IPS DF 6.9 (cell line): ENCODE measurements at regions not wholly inside any gene's neighbourhood (a gene's known extent, or its start where the extent isn't known, plus 50 kb on each side); places are given as distances from the start of the nearest gene placed in this dataset.

Experiments
- DNase-seq: peaks from one replicate; pipeline ENCODE4 v3.0.0-alpha.2; 2013; ENCODE audit warnings: low read depth, low spot score
- H3K27ac ChIP-seq: one replicate; pipeline ENCODE4 v1.5.1; 2013; ENCODE audit warnings: low read length, control low read depth
- H3K27me3 ChIP-seq: 2 replicates; pipeline ENCODE4 v1.6.1; 2013; ENCODE audit warnings: mild to moderate bottlenecking, low read length; ENCODE audit not compliant: control insufficient read depth, insufficient read depth
- H3K36me3 ChIP-seq: 2 replicates; pipeline ENCODE4 v1.6.1; 2013; ENCODE audit warnings: low read length; ENCODE audit not compliant: control insufficient read depth, insufficient read depth
- H3K4me1 ChIP-seq: 2 replicates; pipeline ENCODE4 v1.6.1; 2013; ENCODE audit warnings: low read length; ENCODE audit not compliant: control insufficient read depth, insufficient read depth
- H3K4me3 ChIP-seq: 2 replicates; pipeline ENCODE4 v1.5.1; 2013; ENCODE audit warnings: mild to moderate bottlenecking, low read length
- H3K9me3 ChIP-seq: 2 replicates; pipeline ENCODE4 v1.6.1; 2013; ENCODE audit warnings: low read length, inconsistent platforms; ENCODE audit not compliant: control insufficient read depth, insufficient read depth
- WGBS: extraction: QIAGEN DNeasy Blood & Tissue Kit; methylation state at CpG from one replicate; pipeline ENCODE4 v1.1.7; 2013; ENCODE audit warnings: mixed read lengths, missing lambda C conversion rate; ENCODE audit not compliant: insufficient read length, insufficient coverage; 5-methylcytosine and 5-hydroxymethylcytosine counted together

GRCh38 chr2:15867194-15868171 lies 72.9 kb upstream of the MYCN start:
- Histone ChIP-seq H3K27ac (no peak overlapping the region), H3K36me3 (no peaks in the 10 kb centered on the region), H3K4me3 (no peak overlapping the region), H3K27me3 (no peaks in the 10 kb centered on the region), H3K9me3 (no peaks in the 10 kb centered on the region), H3K4me1 (no peaks in the 10 kb centered on the region)
- DNase-seq = no peak
- no CpG with 5 or more reads among the region's 8 CpGs for WGBS

DNA sequence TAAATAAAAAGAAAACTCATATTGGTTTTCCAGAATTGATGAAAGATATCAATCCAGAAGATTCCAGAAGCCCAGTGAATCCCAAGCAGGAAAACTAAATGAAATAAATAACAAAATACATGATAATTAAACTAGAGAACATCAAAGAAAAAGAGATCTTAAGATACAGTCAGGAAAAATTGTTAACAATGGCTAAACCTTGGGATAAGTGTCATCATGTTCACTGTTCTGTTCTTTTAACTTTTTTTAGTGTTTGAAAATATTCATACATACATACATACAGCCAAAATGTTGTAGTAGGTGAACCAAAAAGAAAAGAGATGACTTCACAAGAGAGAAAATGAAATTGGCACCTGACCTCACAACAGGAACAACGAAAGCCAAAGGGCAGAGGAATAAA lies 72.2 kb upstream of the MYCN start:
- no peak overlapping the region for H3K4me3 ChIP-seq
- no peak overlapping the region for H3K27ac ChIP-seq
- no peaks in the 10 kb centered on the region for H3K27me3 ChIP-seq
- no peaks in the 10 kb centered on the region for H3K9me3 ChIP-seq
- no peaks in the 10 kb centered on the region for H3K4me1 ChIP-seq
- no peak for DNase-seq
- no CpG with 5 or more reads among the region's 1 CpG for WGBS
- no peaks in the 10 kb centered on the region for H3K36me3 ChIP-seq

DNA sequence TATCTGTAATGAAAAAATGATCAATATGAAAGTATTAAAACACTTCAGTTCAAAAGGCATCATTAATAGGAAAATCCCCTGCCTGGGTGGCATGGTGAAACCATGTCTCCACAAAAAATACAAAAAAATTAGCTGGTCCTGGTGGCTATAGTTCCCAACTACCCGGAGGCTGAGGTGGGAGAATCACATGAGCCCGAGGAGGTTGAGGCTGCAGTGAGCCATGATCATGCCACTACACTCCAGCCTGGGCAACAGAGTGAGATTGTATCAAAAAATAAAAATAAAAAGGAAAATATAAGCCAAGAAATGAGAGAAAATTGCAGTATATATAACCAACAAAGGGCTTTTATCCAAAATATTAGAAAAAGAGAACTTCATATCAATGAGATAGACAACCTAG lies 71.6 kb upstream of the MYCN start:
- no peak for DNase-seq
- Histone ChIP-seq H3K4me3 (no peak overlapping the region), H3K4me1 (no peaks in the 10 kb centered on the region), H3K36me3 (no peaks in the 10 kb centered on the region), H3K27me3 (no peaks in the 10 kb centered on the region), H3K9me3 (no peaks in the 10 kb centered on the region), H3K27ac (no peak overlapping the region)
- no CpG with 5 or more reads among the region's 2 CpGs for WGBS

DNA sequence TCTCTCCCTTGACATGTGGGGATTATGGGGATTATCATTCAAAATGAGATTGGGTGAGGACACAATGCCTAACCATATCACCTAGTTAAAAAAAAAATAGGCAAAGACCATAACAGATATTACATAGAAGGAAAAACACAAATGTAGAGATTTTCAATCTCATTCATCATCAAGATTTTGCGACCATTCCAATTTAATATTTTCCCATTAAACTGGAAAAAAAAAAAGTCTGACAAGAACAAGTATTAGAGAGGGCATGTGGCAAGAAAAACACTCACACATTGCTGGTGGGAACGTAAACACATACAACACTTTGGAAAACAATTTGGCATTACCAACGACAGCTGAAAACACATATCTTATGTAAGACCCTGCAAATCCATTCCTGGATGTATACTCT lies 71.0 kb upstream of the MYCN start:
- Histone ChIP-seq H3K9me3 (no peaks in the 10 kb centered on the region), H3K4me3 (no peak overlapping the region), H3K4me1 (no peaks in the 10 kb centered on the region), H3K27ac (no peak overlapping the region), H3K27me3 (no peaks in the 10 kb centered on the region), H3K36me3 (no peaks in the 10 kb centered on the region)
- no peak for DNase-seq
- no CpG with 5 or more reads among the region's 3 CpGs for whole genome bisulfite sequencing

DNA sequence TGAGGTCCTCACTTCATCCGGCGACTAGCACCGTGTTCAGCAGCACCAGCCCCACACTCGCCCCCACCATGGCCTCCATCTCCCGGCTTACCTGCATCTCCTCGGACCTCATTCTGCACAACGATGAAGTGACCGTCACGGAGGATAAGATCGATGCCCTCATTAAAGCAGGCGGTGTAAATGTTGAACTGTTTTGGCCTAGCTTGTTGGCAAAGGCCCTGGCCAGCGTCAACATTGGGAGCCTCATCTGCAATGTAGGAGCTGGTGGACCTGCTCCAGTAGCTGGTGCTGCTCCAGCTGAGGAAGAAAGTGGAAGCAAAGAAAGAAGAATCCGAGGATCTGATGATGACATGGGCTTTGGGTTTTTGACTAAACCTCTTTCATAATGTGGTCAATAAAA lies 70.5 kb upstream of the MYCN start:
- H3K4me3 ChIP-seq = no peak overlapping the region
- no CpG with 5 or more reads among the region's 13 CpGs for WGBS

GRCh38 chr2:15870565-15870964 lies 69.8 kb upstream of the MYCN start:
- no peaks in the 10 kb centered on the region; the same call in 1 of the 2 replicates for H3K4me1 ChIP-seq
- H3K27ac ChIP-seq = no peak overlapping the region
- no peaks in the 10 kb centered on the region for H3K27me3 ChIP-seq
- WGBS = no CpG with 5 or more reads among the region's 5 CpGs
- no peak overlapping the region for H3K4me3 ChIP-seq
- no peaks in the 10 kb centered on the region for H3K9me3 ChIP-seq
- DNase-seq = no peak
- no peaks in the 10 kb centered on the region for H3K36me3 ChIP-seq

More for the DNA sequence above, 70.5 kb upstream of the MYCN start:
- Histone ChIP-seq H3K9me3 (no peaks in the 10 kb centered on the region), H3K36me3 (no peaks in the 10 kb centered on the region), H3K27ac (no peak overlapping the region), H3K27me3 (no peaks in the 10 kb centered on the region), H3K4me1 (no peaks in the 10 kb centered on the region)
- no peak for DNase-seq

DNA sequence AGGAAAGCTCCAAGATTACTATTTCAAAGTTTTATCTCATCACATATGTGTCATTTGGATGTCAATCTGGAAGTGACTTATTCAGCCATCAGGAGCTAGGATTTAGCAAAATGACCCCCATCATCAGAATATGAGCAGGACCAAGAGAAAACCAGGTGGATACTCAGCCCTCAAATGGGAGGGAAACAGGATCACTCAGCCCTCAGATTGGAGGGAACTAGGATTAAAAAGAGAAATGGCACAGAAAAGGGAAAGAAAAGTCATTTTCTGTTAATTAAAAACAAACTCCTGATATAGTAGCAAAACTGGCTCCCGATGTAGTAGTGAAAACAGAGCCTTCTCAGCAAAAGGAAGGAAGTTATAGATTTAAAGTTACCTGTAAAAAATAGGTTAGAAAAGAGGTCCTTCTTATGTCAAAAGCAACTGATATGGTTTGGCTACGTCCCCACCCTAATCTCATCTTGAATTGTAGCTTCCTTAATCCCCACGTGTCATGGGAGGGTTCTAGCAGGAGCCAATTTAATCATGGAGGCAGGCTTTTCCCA lies 69.0 kb upstream of the MYCN start:
- Histone ChIP-seq H3K36me3 (no peaks in the 10 kb centered on the region), H3K27ac (no peak overlapping the region), H3K4me1 (no peaks in the 10 kb centered on the region; the same call in 1 of the 2 replicates), H3K9me3 (no peaks in the 10 kb centered on the region), H3K27me3 (no peaks in the 10 kb centered on the region), H3K4me3 (no peak overlapping the region)
- DNase-seq = no peak
- no CpG with 5 or more reads among the region's 3 CpGs for WGBS

- no peaks in the 10 kb centered on the region for H3K36me3 ChIP-seq
- H3K9me3 ChIP-seq = no peaks in the 10 kb centered on the region
- no peaks in the 10 kb centered on the region for H3K27me3 ChIP-seq
- no peak overlapping the region for H3K27ac ChIP-seq
- no peak overlapping the region for H3K4me3 ChIP-seq
- no peaks in the 10 kb centered on the region; the same call in 1 of the 2 replicates for H3K4me1 ChIP-seq
- DNase-seq = no peak
- WGBS = 100% methylated on average over 1 of the region's 6 CpGs
Measured at GRCh38 chr2:15872854-15873253, 67.5 kb upstream of the MYCN start.

- WGBS = no CpG with 5 or more reads among the region's 3 CpGs
- Histone ChIP-seq H3K27ac (no peak overlapping the region), H3K4me3 (no peak overlapping the region), H3K9me3 (no peaks in the 10 kb centered on the region), H3K27me3 (no peaks in the 10 kb centered on the region), H3K4me1 (no peaks in the 10 kb centered on the region; the same call in 1 of the 2 replicates), H3K36me3 (no peaks in the 10 kb centered on the region)
- no peak for DNase-seq
Measured at GRCh38 chr2:15874321-15874720, 66.0 kb upstream of the MYCN start.

- WGBS = no CpG with 5 or more reads among the region's 7 CpGs
- Histone ChIP-seq H3K4me1 (no peaks in the 10 kb centered on the region; the same call in 1 of the 2 replicates), H3K27ac (no peak overlapping the region), H3K9me3 (no peaks in the 10 kb centered on the region), H3K27me3 (no peaks in the 10 kb centered on the region), H3K4me3 (no peak overlapping the region), H3K36me3 (no peaks in the 10 kb centered on the region)
- no peak for DNase-seq
Measured at GRCh38 chr2:15874854-15875804, 65.2 kb upstream of the MYCN start.
